PC-9 (cell line): ENCODE measurements at regions not wholly inside any gene's neighbourhood (a gene's known extent, or its start where the extent isn't known, plus 50 kb on each side); places are given as distances from the start of the nearest gene placed in this dataset.

ENCODE experiments used
- BruUV-seq: library from RNA; stranded (reverse); fragments of 400-500 nt; replicated peaks from 2 replicates; lab custom pipeline; 2021; lab: Mats Ljungman, UMichigan
- CTCF ChIA-PET: fragments of 300-600 bp; sonication (Branson Sonifier 250); formaldehyde crosslinking; loops from one replicate; lab custom pipeline; 2022; ENCODE audit warnings: antibody characterized with exemption; lab: Charles Lee
- POLR2A ChIA-PET: fragments of 300-600 bp; sonication (Branson Sonifier 250); formaldehyde crosslinking; loops from one replicate; lab custom pipeline; 2022; ENCODE audit warnings: antibody characterized with exemption; ENCODE audit not compliant: unreplicated experiment; lab: Charles Lee
- DNase-seq, 2 experiments: peaks; one replicate each; pipeline versions ENCODE4 v3.0.0 to v3.0.0-alpha.2; 2015 to 2022; ENCODE audit warnings: mixed read lengths in 1 of 2
- H2AFZ ChIP-seq: fragments of 200-600 bp; sonication (generic); 2 replicates; pipeline ENCODE4 v1.8.1; 2017; ENCODE audit warnings: antibody characterized with exemption
- H3F3A ChIP-seq: fragments of 200-600 bp; sonication (generic); 2 replicates; pipeline ENCODE4 v1.8.1; 2017; ENCODE audit warnings: antibody characterized with exemption, mild to moderate bottlenecking, low read depth; ENCODE audit not compliant: insufficient read depth
- H3K27ac ChIP-seq: fragments of 200-600 bp; sonication (generic); 2 replicates; pipeline ENCODE4 v1.6.1; 2016; ENCODE audit warnings: mixed run types
- H3K27me3 ChIP-seq: fragments of 200-600 bp; sonication (generic); 2 replicates; pipeline ENCODE4 v1.6.1; 2016; ENCODE audit warnings: low read depth, mixed run types; ENCODE audit not compliant: insufficient read depth
- H3K36me3 ChIP-seq: fragments of 200-600 bp; sonication (generic); 2 replicates; pipeline ENCODE4 v1.6.1; 2016; ENCODE audit warnings: low read depth, mixed run types
- H3K4me1 ChIP-seq: fragments of 200-600 bp; sonication (generic); replicated peaks from 2 replicates; pipeline ENCODE4 v1.6.1; 2016; ENCODE audit warnings: mixed run types; ENCODE audit not compliant: insufficient read depth
- H3K4me2 ChIP-seq: fragments of 200-600 bp; sonication (generic); 2 replicates; pipeline ENCODE4 v1.6.1; 2017; ENCODE audit warnings: mixed run types
- H3K4me3 ChIP-seq: fragments of 200-600 bp; sonication (generic); 2 replicates; pipeline ENCODE4 v1.6.1; 2016; ENCODE audit warnings: mixed run types
- H3K79me2 ChIP-seq: fragments of 200-600 bp; sonication (generic); 2 replicates; pipeline ENCODE4 v1.6.1; 2017; ENCODE audit warnings: low read depth, mixed run types
- H3K9me2 ChIP-seq: fragments of 200-600 bp; sonication (generic); 2 replicates; pipeline ENCODE4 v1.8.1; 2017; ENCODE audit warnings: mild to moderate bottlenecking; ENCODE audit not compliant: insufficient read depth
- H3K9me3 ChIP-seq: fragments of 200-600 bp; sonication (generic); 2 replicates; pipeline ENCODE4 v1.8.1; 2016; ENCODE audit warnings: low read depth; ENCODE audit not compliant: insufficient read depth
- H4K20me1 ChIP-seq: fragments of 200-600 bp; sonication (generic); 2 replicates; pipeline ENCODE4 v1.8.1; 2017; ENCODE audit not compliant: insufficient read depth
- CTCF ChIP-seq: fragments of 200-600 bp; sonication (generic); conservative IDR thresholded peaks from 2 replicates; pipeline ENCODE4 v1.6.1; 2017; ENCODE audit warnings: mixed run types, antibody characterized with exemption, mild to moderate bottlenecking, moderate library complexity
- EZH2 ChIP-seq: fragments of 200-600 bp; sonication (generic); IDR thresholded peaks from 2 replicates; pipeline ENCODE4 v1.8.0; 2017; ENCODE audit warnings: antibody characterized with exemption, low read depth
- intact Hi-C: fragments of 100-400 bp; cut with micrococcal nuclease; formaldehyde crosslinking; loops from one replicate; pipeline ENCODE4 v1.10.0; 2022; ENCODE audit not compliant: unreplicated experiment

GRCh38 chr7:47636433-47637175 is 54.7 kb upstream of the TNS3 start:
- H2AFZ ChIP-seq: no peak overlapping the region
- DNase-seq: no peak
- H3K9me3 ChIP-seq: no peaks in the 10 kb centered on the region
- H3K9me2 ChIP-seq: no peaks in the 10 kb centered on the region
- H3K79me2 ChIP-seq: no peaks in the 10 kb centered on the region
- H4K20me1 ChIP-seq: no peaks in the 10 kb centered on the region
- TF ChIP-seq CTCF (no peak), EZH2 (no peak)
- POLR2A ChIA-PET: no interaction called here
- peaks cover 15% of the 10 kb centered on the region for H3F3A ChIP-seq
- peak overlapping the region; percentile 87; the same call in 1 of the 2 replicates for H3K4me2 ChIP-seq
- CTCF ChIA-PET: no interaction called here
- no peak overlapping the region for H3K4me3 ChIP-seq
- peaks cover 33% of the 10 kb centered on the region for H3K4me1 ChIP-seq
- no peak overlapping the region for H3K27ac ChIP-seq
- no peaks in the 10 kb centered on the region for H3K36me3 ChIP-seq
- intact Hi-C loops: no loop called here
- BruUV-seq: TSS peak; percentile 12
- no peaks in the 10 kb centered on the region for H3K27me3 ChIP-seq

GRCh38 chr7:47636081-47636432 is 54.1 kb upstream of the TNS3 start:
- Histone ChIP-seq H4K20me1 (no peaks in the 10 kb centered on the region), H3K27ac (no peak overlapping the region), H3K9me2 (no peaks in the 10 kb centered on the region), H3F3A (peaks cover 15% of the 10 kb centered on the region), H3K4me3 (peak overlapping the region; percentile 48; the same call in 1 of the 2 replicates), H3K4me1 (peaks cover 33% of the 10 kb centered on the region), H3K9me3 (no peaks in the 10 kb centered on the region), H3K4me2 (peak overlapping the region; percentile 87), H2AFZ (peak overlapping the region; percentile 86; the same call in 1 of the 2 replicates), H3K36me3 (no peaks in the 10 kb centered on the region), H3K27me3 (no peaks in the 10 kb centered on the region), H3K79me2 (no peaks in the 10 kb centered on the region)
- intact Hi-C loops: no loop called here
- ChIA-PET POLR2A (no interaction called here), CTCF (interaction anchor here (1.4 kb wide), 1 partner anchor 370 kb away, joined by 4 read pairs; no protein-coding TSS in a partner anchor)
- no peak for DNase-seq
- no peak for TF ChIP-seq EZH2
- TF ChIP-seq CTCF: no peak
- BruUV-seq: no TSS peak

GRCh38 chr7:47635091-47636080 is 53.5 kb upstream of the TNS3 start:
- Histone ChIP-seq H3K4me2 (peak overlapping the region; percentile 87), H3K4me1 (peaks cover 33% of the 10 kb centered on the region), H2AFZ (peak overlapping the region; percentile 86), H3K4me3 (peak overlapping the region; percentile 48), H3K27me3 (no peaks in the 10 kb centered on the region), H3K27ac (peak overlapping the region; percentile 40), H3K9me3 (no peaks in the 10 kb centered on the region), H3F3A (peaks cover 15% of the 10 kb centered on the region), H3K36me3 (no peaks in the 10 kb centered on the region), H3K9me2 (no peaks in the 10 kb centered on the region), H3K79me2 (no peaks in the 10 kb centered on the region), H4K20me1 (no peaks in the 10 kb centered on the region)
- ChIA-PET POLR2A (interaction anchor here (0.6 to 1.3 kb wide), 6 partner anchors 24 to 1714 kb away, joined by 3 to 31 read pairs (median 4); partner anchors contain the start of gene IGFBP3), CTCF (interaction anchor here (0.6 to 1.4 kb wide), 4 partner anchors 53 to 369 kb away, joined by 3 to 4 read pairs (median 3); partner anchors contain the start of gene TNS3)
- DNase-seq: peak; percentile 80 to 82
- TF ChIP-seq CTCF: no peak
- no peak for TF ChIP-seq EZH2
- BruUV-seq: no TSS peak
- intact Hi-C loops: loop anchor here (2.0 kb wide), 1 partner anchor 31 kb away; no protein-coding TSS in a partner anchor
